GM19395 (cell line): ENCODE measurements at regions not wholly inside any gene's neighbourhood (a gene's known extent, or its start where the extent isn't known, plus 50 kb on each side); places are given as distances from the start of the nearest gene placed in this dataset.
"Not testable (repeated sequence)": the region's sequence is repeated elsewhere in the genome, so short reads cannot be mapped to it uniquely, and the experiment has no call there.

Source experiments
- ATAC-seq: cut with Tn5 transposase; IDR thresholded peaks from one replicate; pipeline ENCODE4 v1.9.1; 2021; ENCODE audit warnings: mild to moderate bottlenecking, moderate library complexity; ENCODE audit not compliant: unreplicated experiment

- no peak for ATAC-seq
Measured at GRCh38 chr7:119065966-119066365, 841.5 kb downstream of the ANKRD7 start.

- no peak for ATAC-seq
Measured at GRCh38 chr7:119086026-119086425, 861.5 kb downstream of the ANKRD7 start.

GRCh38 chr7:119090851-119091250 is 866.3 kb downstream of the ANKRD7 start:
- ATAC-seq: no peak

- no peak for ATAC-seq
Measured at GRCh38 chr7:119096683-119097082, 872.2 kb downstream of the ANKRD7 start.

GRCh38 chr7:119100611-119101258 is 876.2 kb downstream of the ANKRD7 start:
- not testable (repeated sequence) for ATAC-seq

GRCh38 chr7:119102291-119102690 is 877.8 kb downstream of the ANKRD7 start:
- no peak for ATAC-seq

- no peak for ATAC-seq
Measured at GRCh38 chr7:119105381-119105780, 880.9 kb downstream of the ANKRD7 start.

- no peak for ATAC-seq
Measured at GRCh38 chr7:119123326-119123725, 898.8 kb downstream of the ANKRD7 start.

- no peak for ATAC-seq
Measured at GRCh38 chr7:119127706-119128105, 903.2 kb downstream of the ANKRD7 start.

- no peak for ATAC-seq
Measured at GRCh38 chr7:119132436-119132835, 907.9 kb downstream of the ANKRD7 start.

GRCh38 chr7:119167431-119167830 is 942.9 kb downstream of the ANKRD7 start:
- no peak for ATAC-seq

GRCh38 chr7:119172043-119172442 is 947.5 kb downstream of the ANKRD7 start:
- ATAC-seq: no peak

- ATAC-seq: peak; percentile 89
Measured at GRCh38 chr7:119175911-119176627, 951.6 kb downstream of the ANKRD7 start.

- no peak for ATAC-seq
Measured at GRCh38 chr7:119177863-119178262, 953.4 kb downstream of the ANKRD7 start.

GRCh38 chr7:119184124-119184788 is 959.8 kb downstream of the ANKRD7 start:
- ATAC-seq: no peak

GRCh38 chr7:119196183-119196582 is 971.7 kb downstream of the ANKRD7 start:
- ATAC-seq: no peak

GRCh38 chr7:119197172-119197876 is 972.8 kb downstream of the ANKRD7 start:
- peak; percentile 17 for ATAC-seq

- ATAC-seq: peak; percentile 97
Measured at GRCh38 chr7:119197877-119198527, 973.5 kb downstream of the ANKRD7 start.

GRCh38 chr7:119219663-119220062 is 995.2 kb downstream of the ANKRD7 start:
- ATAC-seq: no peak

- ATAC-seq: no peak
Measured at GRCh38 chr7:119223930-119224329, 999.4 kb downstream of the ANKRD7 start.

- ATAC-seq: no peak
Measured at GRCh38 chr7:119228482-119228881, 1004.0 kb downstream of the ANKRD7 start.
